ENCODE measurements at regions not wholly inside any gene's neighbourhood (a gene's known extent, or its start where the extent isn't known, plus 50 kb on each side); places are given as distances from the start of the nearest gene placed in this dataset.
"Not testable (repeated sequence)": the region's sequence is repeated elsewhere in the genome, so short reads cannot be mapped to it uniquely, and the experiment has no call there.

- Histone ChIP-seq H4K20me1 (ENCODE audit: low read length) (no peaks in the 10 kb centered on the region), H3K4me3 (ENCODE audit: low read length) (no peak overlapping the region), H3K27me3 (ENCODE audit: low read length) (no peaks in the 10 kb centered on the region), H3F3A (ENCODE audit: low read length, unreplicated experiment) (no peaks in the 10 kb centered on the region), H3K9ac (ENCODE audit: low read length) (no peak overlapping the region), H3K27ac (ENCODE audit: low read length) (no peak overlapping the region), H3K79me2 (ENCODE audit: low read length) (no peaks in the 10 kb centered on the region), H3K4me1 (ENCODE audit: insufficient read depth, low read length) (peaks cover 5% of the 10 kb centered on the region; the same call in 1 of the 2 replicates), H3K9me2 (replicated peaks; ENCODE audit: low read length) (no peaks in the 10 kb centered on the region), H3K9me3 (ENCODE audit: low read length) (no peaks in the 10 kb centered on the region), H3K36me3 (ENCODE audit: low read depth, low read length) (no peaks in the 10 kb centered on the region), H3K4me2 (ENCODE audit: low read length) (no peak overlapping the region), H2AFZ (ENCODE audit: low read length) (no peak overlapping the region)
- POLR2A ChIA-PET (ENCODE audit: unreplicated experiment), result no interaction called here
- CTCF ChIA-PET, result interaction anchor here (0.6 kb wide), 1 partner anchor 10 kb away, joined by 4 read pairs; no protein-coding TSS in a partner anchor
- DNase-seq (no peak), ATAC-seq (no peak)
- no peak for TF ChIP-seq EZH2phosphoT487 (IDR thresholded peaks at IDR 0.05; ENCODE audit: borderline replicate concordance, low read length)
- no peak for TF ChIP-seq CTCF (conservative IDR thresholded peaks at IDR 0.05; ENCODE audit: low read depth, low read length)
- TF ChIP-seq EZH2 (IDR thresholded peaks at IDR 0.05; ENCODE audit: low read length, unreplicated experiment), result no peak
- intact Hi-C loops (cut with micrococcal nuclease), result no loop called here
- no TSS peak for BruUV-seq (replicated peaks)
Observed at GRCh38 chr6:150696190-150696589, 96.5 kb downstream of the PLEKHG1 start.

- BruUV-seq (replicated peaks); ATAC-seq; intact Hi-C loops (cut with micrococcal nuclease); POLR2A ChIA-PET (ENCODE audit: unreplicated experiment); H3K27me3 ChIP-seq (ENCODE audit: low read length); H3K4me3 ChIP-seq (ENCODE audit: low read length); H3K27ac ChIP-seq (ENCODE audit: low read length); H3K9me2 ChIP-seq (replicated peaks; ENCODE audit: low read length); H3K9ac ChIP-seq (ENCODE audit: low read length); H3K4me1 ChIP-seq (ENCODE audit: insufficient read depth, low read length); H3K79me2 ChIP-seq (ENCODE audit: low read length); H3K4me2 ChIP-seq (ENCODE audit: low read length); H4K20me1 ChIP-seq (ENCODE audit: low read length); H2AFZ ChIP-seq (ENCODE audit: low read length); H3F3A ChIP-seq (ENCODE audit: low read length, unreplicated experiment); H3K36me3 ChIP-seq (ENCODE audit: low read depth, low read length); H3K9me3 ChIP-seq (ENCODE audit: low read length); DNase-seq: not testable (repeated sequence)
- CTCF ChIA-PET, result interaction anchor here (0.6 kb wide), 1 partner anchor 9 kb away, joined by 4 read pairs; no protein-coding TSS in a partner anchor
Observed at GRCh38 chr6:150696918-150697317, 97.2 kb downstream of the PLEKHG1 start.

GRCh38 chr6:150697515-150697914, 97.8 kb downstream of the PLEKHG1 start:
- CTCF ChIA-PET, result no interaction called here
- ATAC-seq, result no peak

More at GRCh38 chr6:150697515-150697914, 97.8 kb downstream of the PLEKHG1 start:
- no peaks in the 10 kb centered on the region for H3K27me3 ChIP-seq (ENCODE audit: low read length)
- H3F3A ChIP-seq (ENCODE audit: low read length, unreplicated experiment), result no peaks in the 10 kb centered on the region
- H2AFZ ChIP-seq (ENCODE audit: low read length), result no peak overlapping the region
- DNase-seq, result no peak
- no peak overlapping the region for H3K9ac ChIP-seq (ENCODE audit: low read length)
- no peak overlapping the region for H3K27ac ChIP-seq (ENCODE audit: low read length)
- no peaks in the 10 kb centered on the region for H3K79me2 ChIP-seq (ENCODE audit: low read length)
- H3K9me3 ChIP-seq (ENCODE audit: low read length), result no peaks in the 10 kb centered on the region
- no TSS peak for BruUV-seq (replicated peaks)
- TF ChIP-seq EZH2phosphoT487 (IDR thresholded peaks at IDR 0.05; ENCODE audit: borderline replicate concordance, low read length) (no peak), CTCF (conservative IDR thresholded peaks at IDR 0.05; ENCODE audit: low read depth, low read length) (no peak)
- H3K4me1 ChIP-seq (ENCODE audit: insufficient read depth, low read length), result peaks cover 5% of the 10 kb centered on the region; the same call in 1 of the 2 replicates
- H3K9me2 ChIP-seq (replicated peaks; ENCODE audit: low read length), result no peaks in the 10 kb centered on the region
- intact Hi-C loops (cut with micrococcal nuclease), result no loop called here
- H3K4me3 ChIP-seq (ENCODE audit: low read length), result no peak overlapping the region
- H3K4me2 ChIP-seq (ENCODE audit: low read length), result no peak overlapping the region
- POLR2A ChIA-PET (ENCODE audit: unreplicated experiment), result no interaction called here
- H4K20me1 ChIP-seq (ENCODE audit: low read length), result no peaks in the 10 kb centered on the region
- H3K36me3 ChIP-seq (ENCODE audit: low read depth, low read length), result no peaks in the 10 kb centered on the region

All from PC-3 (cell line).